ENCODE measurements at regions not wholly inside any gene's neighbourhood (a gene's known extent, or its start where the extent isn't known, plus 50 kb on each side); places are given as distances from the start of the nearest gene placed in this dataset.

GRCh38 chr5:14998491-14998890 is 126.9 kb upstream of the ANKH start:
- TF ChIP-seq CTCF (IDR thresholded peaks at IDR 0.05) (no peak), EZH2 (IDR thresholded peaks at IDR 0.05; ENCODE audit: borderline replicate concordance, insufficient read depth, low read depth, low read length, poor library complexity, severe bottlenecking) (no peak)

Measured in B cell (primary cell).